Adrenal gland (tissue), 9 donors: ENCODE measurements at regions not wholly inside any gene's neighbourhood (a gene's known extent, or its start where the extent isn't known, plus 50 kb on each side); places are given as distances from the start of the nearest gene placed in this dataset.
"Not testable (repeated sequence)": the region's sequence is repeated elsewhere in the genome, so short reads cannot be mapped to it uniquely, and the experiment has no call there.

ENCODE experiments used
- DNase-seq, 7 donors: peaks; one replicate each; pipeline ENCODE4 v3.0.0-alpha.2; 2019 to 2020
- H3K27ac ChIP-seq, 5 donors: fragments of 200-600 bp; sonication (generic) in 4 of 5; 1 replicate in 3 of 5; 2 replicates in 2 of 5; pipeline versions ENCODE4 v1.5.1 to v1.8.0; 2016 to 2020; ENCODE audit warnings: mild to moderate bottlenecking in 1 of 5
- H3K27me3 ChIP-seq: fragments of 200-600 bp; 2 replicates; pipeline ENCODE4 v1.8.0; 2021
- H3K36me3 ChIP-seq, 2 donors: fragments of 200-600 bp; replicated peaks in 1 of 2; 1 replicate in 1 of 2; 2 replicates in 1 of 2; pipeline versions ENCODE4 v1.5.1 to v1.8.0; 2018 to 2022
- H3K4me1 ChIP-seq, 2 donors: fragments of 200-600 bp; replicated peaks in 1 of 2; 1 replicate in 1 of 2; 2 replicates in 1 of 2; pipeline versions ENCODE4 v1.5.1 to v1.8.0; 2018 to 2021
- H3K4me3 ChIP-seq, 4 donors: fragments of 200-600 bp; sonication (generic) in 3 of 4; one replicate each; pipeline ENCODE4 v1.5.1; 2016 to 2018
- H3K9me3 ChIP-seq, 3 donors: fragments of 200-600 bp; sonication (generic) in 1 of 3; replicated peaks in 1 of 3; 1 replicate in 2 of 3; 2 replicates in 1 of 3; pipeline versions ENCODE4 v1.5.1 to v1.8.0; 2016 to 2021
- POLR2A ChIP-seq, 2 donors: fragments of 450-650 bp; IDR thresholded peaks; one replicate each; pipeline ENCODE4 v1.6.1; 2017; ENCODE audit warnings: antibody characterized with exemption in 2 of 2, mild to moderate bottlenecking in 2 of 2, moderate library complexity in 1 of 2
- WGBS, 4 donors: extraction: QIAGEN DNeasy Blood & Tissue Kit in 2 of 4; methylation state at CpG; one replicate each; pipeline versions ENCODE4 v1.1.5 to v1.1.7; 2013 to 2017; 5-methylcytosine and 5-hydroxymethylcytosine counted together
- intact Hi-C, 2 donors: fragments of 100-400 bp; cut with DNase I; formaldehyde crosslinking; loops; one replicate each; pipeline versions ENCODE4 v1.14.1 to v1.15.0; 2022 to 2023
- TF ChIP-seq, protein P1 (sequence below), 6 experiments: fragments of 450-650 bp in 4 of 6; fragments of 200-600 bp in 2 of 6; sonication (generic) in 1 of 6; IDR thresholded peaks; 1 replicate in 5 of 6; 2 replicates in 1 of 6; pipeline versions ENCODE4 v1.5.1 to v1.8.0; 2016 to 2021; ENCODE audit warnings: antibody characterized with exemption in 6 of 6, mild to moderate bottlenecking in 2 of 6, moderate library complexity in 1 of 6
- donor health status: healthy with polysubstance abuse.
- donor health status: Bipolar disorder and iron deficiency.
- donor health status: DM: yes; HTN: yes; CAD: no.
- donor health status: DM: no; HTN: no; CAD: no.
- donor health status: DM: no; HTN: no; CAD: no.

DNA sequence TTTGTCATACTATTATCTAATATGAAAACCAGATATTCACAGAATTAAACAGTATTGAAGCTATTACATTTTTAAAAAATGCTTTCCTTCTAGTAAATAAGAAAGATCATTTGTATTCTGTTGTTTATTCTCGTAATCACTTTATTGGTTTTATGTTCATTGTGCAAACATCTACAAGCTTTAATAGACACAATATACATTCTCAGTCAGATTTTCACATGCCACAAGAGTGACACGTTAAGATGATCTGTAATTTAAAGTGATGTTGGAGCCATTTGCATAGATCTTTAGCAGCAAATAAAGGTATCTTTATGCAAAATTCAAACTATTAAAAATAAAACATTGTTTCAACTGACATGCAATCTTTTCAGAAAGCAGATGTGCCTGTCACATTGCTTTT is 469.9 kb downstream of the PCDH11X start:
- peaks cover 8% of the 10 kb centered on the region for H3K27me3 ChIP-seq
- H3K9me3 ChIP-seq, result no peaks in the 10 kb centered on the region
- intact Hi-C loops, result no loop called here
- no peak overlapping the region for H3K4me3 ChIP-seq
- no peak for DNase-seq
- 62 to 80% (median 74%) methylated on average over 2 of the region's 2 CpGs for WGBS, 4 donors
- H3K4me1 ChIP-seq, result no peaks in the 10 kb centered on the region
- H3K36me3 ChIP-seq, result no peaks in the 10 kb centered on the region
- no peak overlapping the region for H3K27ac ChIP-seq
- TF ChIP-seq POLR2A (IDR thresholded peaks at IDR 0.05), result no peak
- TF ChIP-seq, protein P1, sequence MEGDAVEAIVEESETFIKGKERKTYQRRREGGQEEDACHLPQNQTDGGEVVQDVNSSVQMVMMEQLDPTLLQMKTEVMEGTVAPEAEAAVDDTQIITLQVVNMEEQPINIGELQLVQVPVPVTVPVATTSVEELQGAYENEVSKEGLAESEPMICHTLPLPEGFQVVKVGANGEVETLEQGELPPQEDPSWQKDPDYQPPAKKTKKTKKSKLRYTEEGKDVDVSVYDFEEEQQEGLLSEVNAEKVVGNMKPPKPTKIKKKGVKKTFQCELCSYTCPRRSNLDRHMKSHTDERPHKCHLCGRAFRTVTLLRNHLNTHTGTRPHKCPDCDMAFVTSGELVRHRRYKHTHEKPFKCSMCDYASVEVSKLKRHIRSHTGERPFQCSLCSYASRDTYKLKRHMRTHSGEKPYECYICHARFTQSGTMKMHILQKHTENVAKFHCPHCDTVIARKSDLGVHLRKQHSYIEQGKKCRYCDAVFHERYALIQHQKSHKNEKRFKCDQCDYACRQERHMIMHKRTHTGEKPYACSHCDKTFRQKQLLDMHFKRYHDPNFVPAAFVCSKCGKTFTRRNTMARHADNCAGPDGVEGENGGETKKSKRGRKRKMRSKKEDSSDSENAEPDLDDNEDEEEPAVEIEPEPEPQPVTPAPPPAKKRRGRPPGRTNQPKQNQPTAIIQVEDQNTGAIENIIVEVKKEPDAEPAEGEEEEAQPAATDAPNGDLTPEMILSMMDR (IDR thresholded peaks at IDR 0.05), result no peak

DNA sequence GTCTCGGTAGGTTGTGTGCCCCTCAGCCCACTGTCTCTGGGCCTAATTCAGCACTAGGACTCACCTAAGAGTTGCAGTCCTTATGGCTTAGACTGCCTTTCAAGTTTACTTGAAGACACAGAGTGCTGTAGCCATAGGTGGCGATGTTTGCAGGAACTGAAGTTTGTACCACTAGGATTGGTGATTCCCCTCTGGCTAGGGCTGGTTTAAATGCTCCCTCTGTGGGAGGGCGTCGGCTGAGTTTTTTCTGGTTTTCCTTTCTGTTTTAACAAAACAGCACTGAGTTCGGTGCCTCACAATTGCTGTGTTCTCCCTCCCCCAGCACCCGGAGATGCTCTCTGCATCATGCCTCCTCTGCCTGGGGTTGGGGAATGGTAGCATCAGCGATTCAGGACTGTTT is 480.9 kb downstream of the PCDH11X start:
- H3K4me3 ChIP-seq, result no peak overlapping the region
- WGBS, 4 donors, result 81 to 86% (median 82%) methylated on average over 6 to 7 of the region's 7 CpGs
- no peaks in the 10 kb centered on the region for H3K9me3 ChIP-seq
- peaks cover 14% of the 10 kb centered on the region for H3K27me3 ChIP-seq
- no peak overlapping the region for H3K27ac ChIP-seq
- no peaks in the 10 kb centered on the region for H3K4me1 ChIP-seq
- H3K36me3 ChIP-seq, result no peaks in the 10 kb centered on the region
- no peak for DNase-seq
- intact Hi-C loops, result no loop called here
- no peak for TF ChIP-seq POLR2A (IDR thresholded peaks at IDR 0.05)
- TF ChIP-seq, protein P1 (IDR thresholded peaks at IDR 0.05), result no peak

DNA sequence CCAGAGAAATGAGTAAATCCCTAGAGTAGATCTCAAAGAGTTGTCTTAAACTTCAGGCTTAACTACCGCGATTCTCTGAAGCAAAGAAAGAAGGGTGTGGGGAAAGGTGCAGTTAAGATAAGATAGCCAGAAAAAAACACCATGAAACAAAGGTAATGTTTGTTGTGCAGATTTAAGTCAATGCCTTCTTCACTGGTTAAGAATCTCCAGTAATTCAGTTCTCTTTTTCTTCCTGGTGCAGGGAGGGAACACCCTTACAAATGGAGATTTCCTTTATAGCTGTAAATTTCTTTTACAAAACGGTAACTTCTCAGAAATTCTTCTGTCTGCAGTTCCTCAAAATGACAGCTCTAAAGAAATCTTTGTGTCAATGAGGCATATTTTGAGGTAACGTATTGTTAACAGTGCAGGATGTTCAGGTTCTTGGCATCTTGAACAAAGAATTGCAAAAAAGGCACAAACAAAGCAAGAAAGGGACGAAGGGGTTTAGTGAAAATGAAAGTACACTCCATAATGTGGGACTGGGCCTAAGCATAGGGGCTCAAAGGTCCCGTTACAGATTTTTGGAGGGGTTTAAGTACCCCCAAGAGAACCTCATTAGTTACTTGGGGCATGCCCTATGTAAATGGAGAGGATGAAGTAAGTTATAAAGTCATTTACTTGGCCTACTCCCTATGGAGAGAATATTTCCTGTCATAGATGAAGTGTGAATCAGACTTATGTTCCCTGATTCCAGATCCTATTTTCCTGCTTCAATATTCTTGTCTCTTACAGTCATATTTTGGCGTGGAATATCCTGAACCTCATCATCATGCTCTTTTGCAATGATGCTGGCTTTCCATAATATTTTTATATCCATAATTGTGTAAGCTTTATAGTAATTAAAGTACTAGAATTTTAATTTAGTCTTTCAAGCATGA is 492.0 kb downstream of the PCDH11X start:
- no peak for DNase-seq
- no peaks in the 10 kb centered on the region for H3K4me1 ChIP-seq
- no peak overlapping the region for H3K27ac ChIP-seq
- intact Hi-C loops, result no loop called here
- peaks cover 3% of the 10 kb centered on the region for H3K27me3 ChIP-seq
- H3K36me3 ChIP-seq, result no peaks in the 10 kb centered on the region
- 47 to 61% (median 55%) methylated on average over 7 of the region's 7 CpGs for WGBS, 4 donors
- TF ChIP-seq, protein P1 (IDR thresholded peaks at IDR 0.05), result no peak
- TF ChIP-seq POLR2A (IDR thresholded peaks at IDR 0.05), result no peak
- no peak overlapping the region for H3K4me3 ChIP-seq
- no peaks in the 10 kb centered on the region for H3K9me3 ChIP-seq

DNA sequence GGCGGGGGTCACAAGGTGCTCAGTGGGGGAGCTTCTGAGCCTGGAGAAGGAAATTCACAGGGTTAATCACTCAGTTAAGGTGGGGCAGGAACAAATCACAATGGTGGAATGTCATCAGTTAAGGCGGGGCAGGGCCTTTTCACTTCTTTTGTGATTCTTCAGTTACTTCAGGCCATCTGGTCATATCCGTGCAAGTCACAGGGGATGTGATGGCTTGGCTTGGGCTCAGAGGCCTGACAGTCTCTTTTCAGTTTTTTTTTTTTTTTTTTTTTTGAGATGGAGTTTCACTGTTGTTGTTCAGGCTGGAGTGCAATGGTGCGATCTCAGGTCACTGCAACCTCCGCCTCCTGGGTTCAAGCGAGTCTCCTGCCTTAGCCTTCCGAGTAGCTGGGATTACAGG is 499.4 kb downstream of the PCDH11X start:
- H3K4me3 ChIP-seq, H3K9me3 ChIP-seq, H3K27me3 ChIP-seq, H3K27ac ChIP-seq, H3K36me3 ChIP-seq, DNase-seq, intact Hi-C loops, H3K4me1 ChIP-seq: not testable (repeated sequence)
- 75 to 88% (median 83%) methylated on average over 6 to 7 of the region's 7 CpGs for WGBS, 4 donors

DNA sequence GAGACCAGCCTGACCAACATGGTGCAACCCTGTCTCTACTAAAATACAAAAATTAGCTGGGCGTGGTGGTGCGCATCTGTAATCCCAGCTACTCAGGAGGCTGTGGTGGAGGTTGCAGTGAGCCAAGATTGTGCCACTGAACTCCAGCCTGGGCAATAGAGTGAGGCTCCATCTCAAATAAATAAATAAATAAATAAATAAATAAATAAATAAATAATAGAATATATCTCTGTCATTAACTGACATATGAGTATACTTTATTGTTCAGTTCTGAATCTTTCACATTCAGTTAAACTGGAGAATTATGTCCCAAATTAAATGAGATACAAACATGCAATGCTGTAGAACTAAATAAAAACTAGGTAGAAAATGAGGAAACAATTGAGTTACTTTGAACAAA is 501.2 kb downstream of the PCDH11X start:
- H3K4me3 ChIP-seq, intact Hi-C loops, H3K27me3 ChIP-seq, DNase-seq, H3K4me1 ChIP-seq, H3K9me3 ChIP-seq, H3K36me3 ChIP-seq, H3K27ac ChIP-seq: not testable (repeated sequence)
- WGBS, 4 donors, result 92 to 100% (median 94%) methylated on average over 2 of the region's 2 CpGs
